ENCODE measurements at regions not wholly inside any gene's neighbourhood (a gene's known extent, or its start where the extent isn't known, plus 50 kb on each side); places are given as distances from the start of the nearest gene placed in this dataset.

- Histone ChIP-seq H3K27ac (no peak overlapping the region), H3K4me1 (no peaks in the 10 kb centered on the region), H3K27me3 (no peaks in the 10 kb centered on the region), H3K36me3 (no peaks in the 10 kb centered on the region), H3K4me3 (no peak overlapping the region), H3K9me3 (no peaks in the 10 kb centered on the region)
- intact Hi-C loops (cut with DNase I; ENCODE audit: low total_unique reads) = no loop called here
- TF ChIP-seq CTCF (IDR thresholded peaks at IDR 0.05) = no peak
- DNase-seq = no peak
Observed at GRCh38 chr1:165069829-165070228, 286.7 kb downstream of the LMX1A start.

DNA sequence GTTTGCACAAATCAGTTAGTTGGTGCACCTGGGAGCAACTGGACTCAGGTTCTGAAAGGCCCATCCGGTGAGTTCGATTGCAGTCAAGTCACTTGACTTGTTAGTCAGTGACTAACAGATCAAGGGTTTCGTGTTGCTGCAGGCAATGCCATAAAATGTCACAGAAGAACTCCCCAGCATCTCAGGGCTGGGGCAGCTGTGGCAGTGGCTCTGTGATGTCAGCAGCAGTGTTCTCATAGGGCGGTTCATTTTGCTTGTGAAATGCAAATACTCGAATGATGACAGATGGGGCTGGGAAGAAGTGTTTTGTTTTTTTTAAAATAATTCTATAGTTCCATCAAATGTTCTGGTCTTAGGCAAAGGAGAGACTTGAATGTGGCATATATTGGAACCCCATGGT is 287.8 kb downstream of the LMX1A start:
- intact Hi-C loops (cut with DNase I; ENCODE audit: low total_unique reads) = no loop called here
- no peaks in the 10 kb centered on the region for H3K9me3 ChIP-seq
- no peaks in the 10 kb centered on the region for H3K4me1 ChIP-seq
- no peak overlapping the region for H3K4me3 ChIP-seq
- no peaks in the 10 kb centered on the region for H3K36me3 ChIP-seq
- TF ChIP-seq CTCF (IDR thresholded peaks at IDR 0.05) = no peak
- no peaks in the 10 kb centered on the region for H3K27me3 ChIP-seq
- no peak for DNase-seq
- H3K27ac ChIP-seq = no peak overlapping the region

DNA sequence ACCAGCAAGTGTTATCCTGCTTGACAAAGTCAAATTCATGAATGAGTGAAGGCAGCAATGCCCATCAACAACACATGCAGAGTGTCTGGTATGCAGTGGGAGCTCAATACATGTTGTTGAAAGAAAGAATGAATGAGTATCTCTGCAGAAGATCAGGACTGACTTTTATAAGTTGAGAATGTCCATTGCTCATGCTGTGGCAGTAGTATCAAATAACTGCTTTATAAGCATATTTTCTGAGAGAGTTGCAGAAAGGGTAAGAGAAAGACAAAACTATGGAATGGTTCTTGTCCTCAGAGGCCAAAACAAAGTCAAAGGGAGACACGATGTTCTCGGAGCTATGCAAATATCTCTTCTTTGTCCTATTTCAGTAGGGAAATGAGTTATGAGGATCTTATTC is 288.7 kb downstream of the LMX1A start:
- no peak for TF ChIP-seq CTCF (IDR thresholded peaks at IDR 0.05)
- Histone ChIP-seq H3K36me3 (no peaks in the 10 kb centered on the region), H3K27me3 (no peaks in the 10 kb centered on the region), H3K4me3 (no peak overlapping the region), H3K27ac (no peak overlapping the region), H3K9me3 (no peaks in the 10 kb centered on the region), H3K4me1 (no peaks in the 10 kb centered on the region)
- DNase-seq = no peak
- intact Hi-C loops (cut with DNase I; ENCODE audit: low total_unique reads) = no loop called here

DNA sequence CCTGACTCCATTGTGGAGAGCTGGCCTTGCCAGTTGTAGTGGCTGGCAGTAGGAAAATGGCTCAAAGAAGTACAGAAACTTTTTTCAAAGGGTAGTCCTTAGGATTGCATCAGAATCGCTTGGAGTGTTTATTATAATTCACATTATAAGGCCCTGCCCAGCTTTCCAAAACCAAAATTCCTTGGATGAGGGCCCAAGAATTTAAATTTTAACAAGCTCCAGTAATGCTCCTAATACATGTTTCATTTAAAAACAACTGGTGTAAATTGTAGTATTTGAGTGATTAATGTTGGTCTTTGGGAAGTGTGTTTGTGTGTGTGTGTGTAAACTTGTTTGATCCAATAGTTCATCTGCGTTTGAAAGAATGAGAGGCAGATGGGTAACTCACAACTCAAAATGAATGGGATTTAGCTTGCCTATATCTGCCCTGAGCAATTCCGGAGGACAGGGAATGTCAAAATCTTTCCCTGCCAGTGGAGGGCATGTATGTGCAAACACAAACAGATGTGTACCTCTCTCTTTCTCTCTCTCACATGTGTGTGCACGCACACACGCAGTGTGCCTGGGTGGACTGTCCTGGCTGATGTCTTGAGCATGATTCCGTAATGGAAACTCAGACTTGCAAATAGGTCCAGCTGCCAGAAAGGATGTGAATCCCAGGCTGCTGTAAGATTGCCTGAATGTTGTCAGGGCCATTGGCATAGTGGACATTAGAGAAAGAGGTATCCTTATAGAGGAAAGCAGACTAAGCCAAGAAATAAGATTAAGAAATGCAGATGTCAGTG is 293.1 kb downstream of the LMX1A start:
- no peak for TF ChIP-seq CTCF (IDR thresholded peaks at IDR 0.05)
- H3K27me3 ChIP-seq = no peaks in the 10 kb centered on the region
- intact Hi-C loops (cut with DNase I; ENCODE audit: low total_unique reads) = no loop called here
- no peaks in the 10 kb centered on the region for H3K36me3 ChIP-seq
- DNase-seq = no peak
- no peak overlapping the region for H3K4me3 ChIP-seq
- no peaks in the 10 kb centered on the region for H3K9me3 ChIP-seq
- H3K4me1 ChIP-seq = no peaks in the 10 kb centered on the region
- H3K27ac ChIP-seq = no peak overlapping the region

DNA sequence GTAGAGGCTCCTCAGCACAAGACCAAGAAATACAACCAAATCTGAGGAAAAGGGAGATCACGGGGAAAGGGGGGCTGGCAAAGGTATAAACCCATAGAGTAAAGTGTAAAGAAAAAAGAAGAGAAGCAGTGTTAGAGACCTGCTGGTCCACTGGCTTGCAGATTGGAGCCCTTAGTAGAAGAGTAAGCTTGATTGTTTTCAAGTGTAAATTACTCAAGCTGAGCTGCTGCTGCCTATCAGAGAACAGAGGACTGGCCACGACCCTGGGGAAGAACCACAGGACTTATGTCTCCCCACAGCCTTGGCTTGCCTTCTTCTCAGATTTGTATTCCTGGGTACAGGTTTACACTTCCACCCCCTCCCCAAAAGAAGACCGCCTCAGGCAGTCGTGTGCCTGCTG is 294.2 kb downstream of the LMX1A start:
- H3K27ac ChIP-seq = no peak overlapping the region
- no peak for TF ChIP-seq CTCF (IDR thresholded peaks at IDR 0.05)
- H3K27me3 ChIP-seq = no peaks in the 10 kb centered on the region
- no peaks in the 10 kb centered on the region for H3K9me3 ChIP-seq
- no peak overlapping the region for H3K4me3 ChIP-seq
- no peaks in the 10 kb centered on the region for H3K36me3 ChIP-seq
- no peaks in the 10 kb centered on the region for H3K4me1 ChIP-seq
- no peak for DNase-seq
- intact Hi-C loops (cut with DNase I; ENCODE audit: low total_unique reads) = no loop called here
